Neural cell (in vitro differentiated cells): ENCODE measurements at regions not wholly inside any gene's neighbourhood (a gene's known extent, or its start where the extent isn't known, plus 50 kb on each side); places are given as distances from the start of the nearest gene placed in this dataset.

Experiments
- CTCF ChIP-seq: fragments of 450-650 bp; IDR thresholded peaks from 2 replicates; pipeline ENCODE4 v1.5.1; 2014; ENCODE audit warnings: antibody characterized with exemption, mild to moderate bottlenecking, moderate library complexity; ENCODE audit not compliant: poor library complexity, severe bottlenecking
- POLR2AphosphoS5 ChIP-seq: IDR thresholded peaks from 2 replicates; pipeline ENCODE4 v1.6.1; 2012

GRCh38 chr17:13403982-13404946, 197.5 kb downstream of the HS3ST3A1 start:
- TF ChIP-seq CTCF (no peak), POLR2AphosphoS5 (no peak)
